HUES64 (cell line): ENCODE measurements at regions not wholly inside any gene's neighbourhood (a gene's known extent, or its start where the extent isn't known, plus 50 kb on each side); places are given as distances from the start of the nearest gene placed in this dataset.

Source experiments
- H3K27ac ChIP-seq: 2 replicates; pipeline ENCODE4 v1.7.0; 2013; ENCODE audit warnings: low read depth, low read length, inconsistent platforms
- H3K27me3 ChIP-seq: 2 replicates; pipeline ENCODE4 v1.6.1; 2013; ENCODE audit warnings: mild to moderate bottlenecking, low read length; ENCODE audit not compliant: insufficient read depth
- H3K36me3 ChIP-seq: 2 replicates; pipeline ENCODE4 v1.6.1; 2013; ENCODE audit warnings: mild to moderate bottlenecking, low read length; ENCODE audit not compliant: insufficient read depth
- H3K4me1 ChIP-seq: 2 replicates; pipeline ENCODE4 v1.6.1; 2013; ENCODE audit warnings: mild to moderate bottlenecking, low read length, moderate library complexity; ENCODE audit not compliant: insufficient read depth
- H3K4me3 ChIP-seq: 2 replicates; pipeline ENCODE4 v1.5.1; 2013; ENCODE audit warnings: mild to moderate bottlenecking, low read length, moderate library complexity
- H3K9ac ChIP-seq: 2 replicates; pipeline ENCODE4 v1.6.1; 2013; ENCODE audit warnings: mild to moderate bottlenecking, low read depth, low read length
- H3K9me3 ChIP-seq: 2 replicates; pipeline ENCODE4 v1.6.1; 2013; ENCODE audit warnings: low read depth, low read length; ENCODE audit not compliant: insufficient read depth
- WGBS: fragments of 150-250, 120-280 bp; methylation state at CpG from one replicate; pipeline ENCODE4 v1.1.7; 2013; ENCODE audit warnings: missing lambda C conversion rate; 5-methylcytosine and 5-hydroxymethylcytosine counted together

- WGBS, result 96% methylated on average over 17 of the region's 17 CpGs
- Histone ChIP-seq H3K36me3 (no peaks in the 10 kb centered on the region), H3K4me1 (no peaks in the 10 kb centered on the region), H3K9me3 (no peaks in the 10 kb centered on the region), H3K9ac (no peak overlapping the region), H3K27ac (no peak overlapping the region), H3K27me3 (no peaks in the 10 kb centered on the region), H3K4me3 (no peak overlapping the region)
Observed at GRCh38 chr1:234875328-234875952, 253.2 kb downstream of the TOMM20 start.

DNA sequence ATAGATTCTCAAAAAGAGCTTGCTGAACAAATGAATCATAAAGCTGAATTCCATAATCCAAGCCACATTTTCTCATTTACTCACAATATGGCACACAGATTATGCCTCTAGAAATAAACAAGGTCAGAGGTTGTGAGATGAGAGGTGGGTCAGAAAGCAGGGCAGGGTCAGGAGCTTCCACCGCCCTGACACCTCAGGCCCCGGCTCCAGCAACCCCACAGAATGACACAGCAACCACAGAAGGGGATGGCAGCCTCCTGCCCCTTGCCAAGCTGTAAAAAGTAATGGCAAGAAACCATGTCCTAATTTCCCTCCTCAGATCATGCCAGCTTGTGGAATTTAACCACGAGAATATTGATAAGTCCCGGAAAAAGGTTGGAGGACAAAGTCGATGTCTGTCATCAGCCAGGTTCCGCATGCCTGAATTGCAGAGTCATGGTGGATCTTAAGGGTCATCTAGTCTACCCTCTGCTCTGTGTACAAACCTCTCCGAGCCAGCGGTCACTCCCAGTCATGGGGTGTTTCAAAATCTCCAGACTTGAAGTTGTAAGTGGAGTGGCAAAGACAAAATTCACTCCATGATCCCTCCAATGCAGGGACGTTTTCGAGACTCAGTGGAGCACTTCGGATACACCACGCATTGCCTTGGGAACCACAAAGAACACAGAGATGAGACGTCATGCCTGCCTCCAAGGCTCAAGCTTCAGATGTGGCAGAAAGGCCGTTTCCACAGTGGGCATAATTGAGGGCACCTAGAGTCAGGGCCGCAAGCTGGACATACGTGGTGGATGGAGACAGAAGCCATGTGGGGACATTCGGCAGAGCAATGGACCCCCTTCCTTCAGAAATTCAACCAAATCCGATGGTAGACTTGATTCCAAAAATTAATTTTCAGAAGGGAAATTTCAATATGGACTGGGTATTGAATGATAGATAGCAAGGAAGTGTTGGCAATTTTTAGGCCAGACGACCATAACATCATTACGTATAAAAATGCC lies 254.0 kb downstream of the TOMM20 start:
- Histone ChIP-seq H3K9me3 (no peaks in the 10 kb centered on the region), H3K9ac (no peak overlapping the region), H3K4me3 (no peak overlapping the region), H3K4me1 (no peaks in the 10 kb centered on the region), H3K36me3 (no peaks in the 10 kb centered on the region), H3K27me3 (no peaks in the 10 kb centered on the region), H3K27ac (no peak overlapping the region)
- 96% methylated on average over 19 of the region's 20 CpGs for WGBS

GRCh38 chr1:234871710-234872271 lies 256.8 kb downstream of the TOMM20 start:
- Histone ChIP-seq H3K36me3 (no peaks in the 10 kb centered on the region), H3K4me1 (no peaks in the 10 kb centered on the region), H3K4me3 (no peak overlapping the region), H3K9ac (no peak overlapping the region), H3K27me3 (no peaks in the 10 kb centered on the region), H3K9me3 (no peaks in the 10 kb centered on the region), H3K27ac (no peak overlapping the region)
- 90% methylated on average over 5 of the region's 6 CpGs for WGBS

- H3K9me3 ChIP-seq, result no peaks in the 10 kb centered on the region
- no peaks in the 10 kb centered on the region for H3K4me1 ChIP-seq
- H3K27ac ChIP-seq, result no peak overlapping the region
- WGBS, result 89% methylated on average over 10 of the region's 10 CpGs
- H3K9ac ChIP-seq, result no peak overlapping the region
- H3K27me3 ChIP-seq, result no peaks in the 10 kb centered on the region
- H3K4me3 ChIP-seq, result no peak overlapping the region
- no peaks in the 10 kb centered on the region for H3K36me3 ChIP-seq
Observed at GRCh38 chr1:234871039-234871709, 257.5 kb downstream of the TOMM20 start.

DNA sequence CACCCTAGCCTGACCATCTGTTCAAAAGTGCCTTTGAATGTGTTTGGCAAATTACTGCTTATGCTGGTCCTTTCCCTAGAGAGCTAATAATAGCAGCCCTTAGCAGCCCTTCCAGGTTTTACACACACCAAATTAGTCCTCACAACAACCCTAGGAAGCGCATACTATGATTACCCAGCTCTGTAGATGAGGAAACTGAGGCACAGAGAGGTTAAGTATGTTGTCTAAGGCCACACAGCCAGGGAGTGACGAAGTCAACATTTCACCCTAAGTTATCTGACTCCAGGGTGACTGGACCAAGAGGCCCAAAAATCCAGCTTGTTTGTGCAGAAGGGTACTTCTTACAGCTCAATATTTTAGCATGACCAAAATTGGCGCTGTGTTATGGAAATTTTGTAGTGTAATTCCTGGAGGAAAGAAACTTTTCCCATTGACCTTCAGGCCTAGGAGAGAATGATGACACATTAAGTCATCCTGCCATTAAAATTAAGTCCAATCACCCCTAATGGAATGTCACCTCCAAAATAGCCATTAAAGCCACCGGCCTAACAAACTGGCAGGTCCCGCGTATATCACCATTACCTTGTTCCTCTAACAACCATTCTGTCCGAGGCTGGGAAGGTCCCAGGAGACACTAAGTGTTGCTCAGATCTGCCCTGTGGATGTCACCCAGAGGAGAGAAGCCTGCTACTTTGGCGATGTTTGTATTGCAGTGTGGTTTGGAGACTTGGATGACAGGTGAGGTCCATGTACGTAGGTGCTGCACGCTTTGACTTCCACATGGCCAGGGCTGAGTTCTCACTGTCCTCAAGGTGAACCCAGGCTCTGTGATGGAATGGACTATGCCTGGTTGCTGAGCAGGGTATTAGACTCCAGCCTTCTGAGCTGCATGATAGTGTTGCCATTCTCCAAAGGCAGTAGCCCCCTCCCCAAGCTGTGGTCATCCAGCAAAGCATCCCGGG lies 258.3 kb downstream of the TOMM20 start:
- H3K9ac ChIP-seq, result no peak overlapping the region
- H3K36me3 ChIP-seq, result no peaks in the 10 kb centered on the region
- no peaks in the 10 kb centered on the region for H3K9me3 ChIP-seq
- no peaks in the 10 kb centered on the region for H3K4me1 ChIP-seq
- no peak overlapping the region for H3K4me3 ChIP-seq
- WGBS, result 92% methylated on average over 10 of the region's 11 CpGs
- no peaks in the 10 kb centered on the region for H3K27me3 ChIP-seq
- H3K27ac ChIP-seq, result no peak overlapping the region

DNA sequence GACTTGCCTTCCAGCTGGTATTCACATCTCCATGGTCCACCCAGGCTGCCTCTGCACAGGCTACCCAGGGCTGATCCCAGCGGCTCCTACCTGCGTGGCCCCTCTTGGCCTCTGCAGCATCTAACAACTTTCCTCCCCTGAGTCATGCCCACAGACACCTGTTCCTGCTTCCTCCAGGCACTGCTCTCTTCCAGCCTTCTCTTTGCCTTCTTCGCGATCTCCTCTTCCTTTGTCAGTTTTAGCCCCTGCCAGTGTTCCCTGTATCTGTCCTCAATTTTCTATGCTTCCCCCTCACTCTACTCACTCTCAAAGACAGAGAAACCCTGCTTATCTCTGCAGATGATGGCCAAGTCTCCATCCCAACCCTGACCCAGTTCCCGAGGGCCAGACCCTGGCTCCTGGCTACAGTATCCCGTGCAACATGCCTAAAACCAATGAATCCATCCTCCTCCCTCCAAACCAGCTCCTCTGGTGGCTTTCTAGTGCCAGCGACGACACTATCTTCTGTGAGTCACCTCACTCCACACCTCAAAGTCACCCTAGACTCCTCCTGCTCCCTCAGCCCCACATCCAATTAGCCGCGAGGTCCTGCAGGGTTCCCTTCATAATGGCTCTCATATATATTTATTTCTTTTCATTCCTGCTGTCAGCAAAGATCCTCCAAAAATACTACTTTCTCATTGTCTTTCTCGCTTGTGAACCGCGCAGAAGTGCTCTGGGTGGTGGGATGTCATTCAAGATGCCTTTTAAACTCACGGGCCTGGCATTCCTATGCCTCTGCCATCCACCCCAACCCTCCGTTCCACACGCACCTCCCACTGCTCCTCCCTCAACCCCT lies 259.2 kb downstream of the TOMM20 start:
- H3K9ac ChIP-seq, result no peak overlapping the region
- no peaks in the 10 kb centered on the region for H3K36me3 ChIP-seq
- WGBS, result 88% methylated on average over 16 of the region's 16 CpGs
- H3K4me3 ChIP-seq, result no peak overlapping the region
- no peaks in the 10 kb centered on the region for H3K27me3 ChIP-seq
- no peak overlapping the region for H3K27ac ChIP-seq
- no peaks in the 10 kb centered on the region for H3K4me1 ChIP-seq
- no peaks in the 10 kb centered on the region for H3K9me3 ChIP-seq

GRCh38 chr1:234868296-234869147 lies 258.5 kb upstream of the IRF2BP2 start:
- Histone ChIP-seq H3K4me1 (no peaks in the 10 kb centered on the region), H3K27me3 (no peaks in the 10 kb centered on the region), H3K4me3 (no peak overlapping the region), H3K27ac (no peak overlapping the region), H3K36me3 (no peaks in the 10 kb centered on the region), H3K9ac (no peak overlapping the region), H3K9me3 (no peaks in the 10 kb centered on the region)
- WGBS, result 90% methylated on average over 6 of the region's 6 CpGs

DNA sequence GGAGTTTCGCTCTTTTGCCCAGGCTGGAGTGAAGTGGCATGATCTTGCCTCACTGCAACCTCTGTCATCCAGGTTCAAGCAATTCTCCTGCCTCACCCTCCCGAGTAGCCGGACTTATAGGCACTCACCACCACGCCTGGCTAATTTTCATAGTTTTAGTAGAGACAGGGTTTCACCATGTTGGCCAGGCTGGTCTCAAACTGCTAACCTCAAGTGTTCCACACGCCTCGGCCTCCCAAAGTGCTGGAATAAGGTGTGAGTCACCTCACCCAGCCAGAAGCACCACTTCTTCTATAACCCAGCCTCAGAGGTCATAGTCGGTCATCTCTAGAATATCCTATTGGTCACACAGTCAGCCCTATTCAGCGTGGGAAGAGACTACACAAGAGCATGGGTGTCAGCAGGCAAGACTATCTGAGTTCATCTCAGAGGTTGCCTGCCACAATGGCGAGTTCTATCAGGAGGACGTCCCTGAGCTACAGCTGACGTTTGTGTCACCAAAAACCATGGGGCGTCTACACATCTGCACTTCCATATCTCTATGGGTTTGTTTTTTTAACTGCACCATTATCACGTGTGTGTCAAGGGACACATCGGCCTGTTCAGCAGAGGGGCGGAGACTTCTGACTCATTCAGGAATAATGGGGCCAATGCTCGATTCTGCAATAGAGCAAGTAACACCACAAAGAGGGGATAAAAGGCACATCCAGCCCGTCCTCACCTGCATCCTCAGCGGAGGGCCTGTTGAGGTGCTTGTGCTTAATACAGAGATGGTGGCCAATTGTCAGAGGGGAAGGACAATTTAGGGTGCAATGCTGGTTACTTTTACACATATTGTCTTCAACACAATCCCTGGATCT lies 256.3 kb upstream of the IRF2BP2 start:
- Histone ChIP-seq H3K4me3 (no peak overlapping the region), H3K27me3 (no peaks in the 10 kb centered on the region), H3K36me3 (no peaks in the 10 kb centered on the region), H3K9me3 (no peaks in the 10 kb centered on the region), H3K27ac (no peak overlapping the region), H3K4me1 (no peaks in the 10 kb centered on the region), H3K9ac (no peak overlapping the region)
- 89% methylated on average over 18 of the region's 18 CpGs for WGBS
